BE2C (cell line): ENCODE measurements at regions not wholly inside any gene's neighbourhood (a gene's known extent, or its start where the extent isn't known, plus 50 kb on each side); places are given as distances from the start of the nearest gene placed in this dataset.

ENCODE experiments used
- DNase-seq: peaks from one replicate; pipeline ENCODE4 v3.0.0-alpha.2; 2020
- H3K27me3 ChIP-seq: fragments of 250-450 bp; sonication (Bioruptor Pico); 2 replicates; pipeline ENCODE4 v1.5.1; 2020; ENCODE audit warnings: mild to moderate bottlenecking
- H3K36me3 ChIP-seq: fragments of 250-450 bp; sonication (Bioruptor Pico); 2 replicates; pipeline ENCODE4 v1.5.1; 2020; ENCODE audit warnings: mild to moderate bottlenecking
- H3K4me1 ChIP-seq: fragments of 250-450 bp; sonication (Bioruptor Pico); 2 replicates; pipeline ENCODE4 v1.5.1; 2020
- H3K4me3 ChIP-seq: 2 replicates; pipeline ENCODE4 v1.5.1; 2011; ENCODE audit warnings: low read depth, low read length
- H3K9me3 ChIP-seq: fragments of 250-450 bp; sonication (Bioruptor Pico); 2 replicates; pipeline ENCODE4 v1.5.1; 2020
- CTCF ChIP-seq: IDR thresholded peaks from 2 replicates; pipeline ENCODE4 v1.5.1; 2012; ENCODE audit warnings: mild to moderate bottlenecking, low read depth, low read length

DNA sequence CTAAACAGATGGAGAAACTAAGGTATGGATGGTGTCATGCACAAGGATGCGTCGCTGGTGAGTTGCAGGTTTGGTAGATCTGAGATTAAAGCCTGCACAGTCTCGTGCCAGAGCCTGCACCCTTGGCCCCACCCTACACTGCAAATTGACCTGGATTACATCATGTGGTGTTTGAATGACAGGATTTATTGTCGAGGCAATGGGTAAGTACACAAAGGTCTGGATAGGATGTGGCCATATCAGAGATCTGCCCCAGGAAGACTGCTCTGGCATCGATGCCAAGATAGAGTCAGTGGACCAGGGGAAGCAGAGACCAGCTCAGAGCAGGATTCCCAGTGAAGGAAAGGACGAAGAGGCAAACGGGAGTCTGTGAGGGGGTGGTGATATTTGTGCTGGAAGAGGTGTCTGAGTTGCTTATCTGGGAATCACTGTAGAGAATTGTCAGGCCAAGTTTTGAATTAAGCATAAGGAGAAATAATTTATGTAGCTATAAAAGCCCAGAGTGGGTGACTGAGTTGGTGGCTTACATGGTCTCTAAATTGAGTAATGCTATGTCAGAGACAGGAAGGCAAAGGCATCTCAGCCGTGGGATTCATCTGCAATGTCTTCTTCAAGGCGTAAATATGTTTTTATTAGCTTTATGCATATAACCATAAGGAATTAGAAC is 499.6 kb upstream of the B3GAT1 start:
- Histone ChIP-seq H3K9me3 (no peaks in the 10 kb centered on the region), H3K36me3 (no peaks in the 10 kb centered on the region), H3K4me3 (no peak overlapping the region), H3K27me3 (no peaks in the 10 kb centered on the region; the same call in 1 of the 2 replicates), H3K4me1 (no peaks in the 10 kb centered on the region)
- no peak for TF ChIP-seq CTCF
- DNase-seq = no peak

DNA sequence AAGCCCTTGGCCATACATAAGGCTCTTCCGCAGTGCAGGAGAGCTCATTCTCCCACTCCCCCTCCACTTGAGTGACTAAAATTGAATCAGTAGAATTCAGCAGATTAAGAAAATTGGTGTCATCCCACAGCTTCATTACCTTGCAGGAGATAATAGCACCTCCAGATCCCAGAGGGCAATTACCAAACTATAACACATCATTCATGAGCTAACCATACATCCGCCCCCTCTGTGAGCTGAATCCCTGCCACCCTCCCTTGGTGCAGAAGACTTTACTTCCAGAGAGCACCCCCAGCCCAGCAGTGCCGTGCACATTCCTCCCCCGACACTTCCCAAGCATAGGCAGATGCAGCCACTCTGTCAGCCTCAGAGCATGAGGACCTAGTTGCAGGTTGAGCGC is 496.5 kb upstream of the B3GAT1 start:
- Histone ChIP-seq H3K4me1 (no peaks in the 10 kb centered on the region), H3K27me3 (peaks cover 22% of the 10 kb centered on the region), H3K4me3 (no peak overlapping the region), H3K9me3 (no peaks in the 10 kb centered on the region), H3K36me3 (no peaks in the 10 kb centered on the region)
- TF ChIP-seq CTCF = no peak
- no peak for DNase-seq

- Histone ChIP-seq H3K36me3 (no peaks in the 10 kb centered on the region), H3K4me1 (no peaks in the 10 kb centered on the region), H3K27me3 (peaks cover 22% of the 10 kb centered on the region), H3K4me3 (no peak overlapping the region), H3K9me3 (no peaks in the 10 kb centered on the region)
- TF ChIP-seq CTCF = no peak
- no peak for DNase-seq
Measured at GRCh38 chr11:134907636-134908035, 495.6 kb upstream of the B3GAT1 start.

- no peaks in the 10 kb centered on the region for H3K36me3 ChIP-seq
- no peak for TF ChIP-seq CTCF
- H3K4me3 ChIP-seq = no peak overlapping the region
- no peak for DNase-seq
- H3K27me3 ChIP-seq = peaks cover 22% of the 10 kb centered on the region
- H3K9me3 ChIP-seq = no peaks in the 10 kb centered on the region
- H3K4me1 ChIP-seq = no peaks in the 10 kb centered on the region
Measured at GRCh38 chr11:134906356-134906955, 494.4 kb upstream of the B3GAT1 start.

DNA sequence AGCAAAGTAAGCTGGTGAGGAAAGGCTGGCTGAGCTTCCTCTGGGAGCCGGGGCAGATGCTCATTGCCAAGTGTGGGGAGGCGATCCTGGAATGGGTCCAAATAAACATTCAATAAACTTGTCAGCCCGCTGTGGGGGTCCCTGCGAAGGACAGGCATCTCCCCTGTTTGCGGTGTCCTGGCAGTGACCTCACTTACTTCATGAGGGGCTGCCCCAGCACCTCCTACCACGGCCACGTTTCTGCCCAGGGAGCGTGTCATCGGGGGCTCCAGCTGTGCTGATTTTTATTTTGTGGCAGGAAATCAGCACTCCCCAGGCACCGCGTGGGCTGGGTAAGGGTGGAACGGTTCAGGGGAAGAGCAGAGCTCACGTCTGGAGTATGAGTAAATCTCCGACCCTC is 493.9 kb upstream of the B3GAT1 start:
- Histone ChIP-seq H3K27me3 (peaks cover 22% of the 10 kb centered on the region), H3K36me3 (no peaks in the 10 kb centered on the region), H3K4me3 (no peak overlapping the region), H3K9me3 (no peaks in the 10 kb centered on the region), H3K4me1 (no peaks in the 10 kb centered on the region)
- no peak for TF ChIP-seq CTCF
- no peak for DNase-seq

DNA sequence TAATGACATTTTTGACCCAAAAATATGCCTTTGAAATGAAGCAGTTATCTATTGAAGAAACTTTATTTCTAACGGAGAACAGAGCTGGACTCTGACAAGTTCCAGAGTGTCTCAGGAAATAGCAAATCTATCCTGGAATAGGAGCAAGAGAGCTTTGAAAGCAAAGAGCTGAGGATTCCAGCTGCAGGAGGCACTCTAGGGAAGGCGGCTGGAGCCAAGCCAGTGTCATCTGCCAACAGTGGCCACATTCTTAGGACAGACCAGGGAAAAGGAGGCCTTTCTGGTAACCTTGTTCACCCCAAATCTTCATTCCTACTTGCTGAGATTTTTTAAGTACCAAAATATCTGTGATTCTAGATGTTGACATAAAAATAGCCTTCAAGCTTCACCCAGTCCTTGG is 493.5 kb upstream of the B3GAT1 start:
- no peak for DNase-seq
- peaks cover 22% of the 10 kb centered on the region for H3K27me3 ChIP-seq
- H3K4me3 ChIP-seq = no peak overlapping the region
- no peak for TF ChIP-seq CTCF
- H3K4me1 ChIP-seq = no peaks in the 10 kb centered on the region
- H3K36me3 ChIP-seq = no peaks in the 10 kb centered on the region
- H3K9me3 ChIP-seq = no peaks in the 10 kb centered on the region
